ENCODE measurements at regions not wholly inside any gene's neighbourhood (a gene's known extent, or its start where the extent isn't known, plus 50 kb on each side); places are given as distances from the start of the nearest gene placed in this dataset.

- no peak for TF ChIP-seq CTCF (IDR thresholded peaks at IDR 0.05; ENCODE audit: low read depth, low read length, missing input control)
- no peak for TF ChIP-seq REST (IDR thresholded peaks at IDR 0.05)
- TF ChIP-seq YY1 (IDR thresholded peaks at IDR 0.05) = no peak
- no peak for TF ChIP-seq TAF1 (conservative IDR thresholded peaks at IDR 0.05)
- no peak for TF ChIP-seq FOXA1 (IDR thresholded peaks at IDR 0.05)
- TF ChIP-seq ZBTB33 (IDR thresholded peaks at IDR 0.05) = no peak
- TF ChIP-seq HNF4A (conservative IDR thresholded peaks at IDR 0.05) = no peak
- TF ChIP-seq RAD21 (IDR thresholded peaks at IDR 0.05) = no peak
- TF ChIP-seq SP1 (IDR thresholded peaks at IDR 0.05) = no peak
- no peak for TF ChIP-seq ATF3 (IDR thresholded peaks at IDR 0.05)
- no peak for TF ChIP-seq EGR1 (IDR thresholded peaks at IDR 0.05; ENCODE audit: low read depth in 2 of 2)
These were observed 692.5 kb upstream of the MIR17HG start for GRCh38 chr13:90654970-90655369.

All from liver (tissue), 3 donors.